ENCODE measurements at regions not wholly inside any gene's neighbourhood (a gene's known extent, or its start where the extent isn't known, plus 50 kb on each side); places are given as distances from the start of the nearest gene placed in this dataset.

DNA sequence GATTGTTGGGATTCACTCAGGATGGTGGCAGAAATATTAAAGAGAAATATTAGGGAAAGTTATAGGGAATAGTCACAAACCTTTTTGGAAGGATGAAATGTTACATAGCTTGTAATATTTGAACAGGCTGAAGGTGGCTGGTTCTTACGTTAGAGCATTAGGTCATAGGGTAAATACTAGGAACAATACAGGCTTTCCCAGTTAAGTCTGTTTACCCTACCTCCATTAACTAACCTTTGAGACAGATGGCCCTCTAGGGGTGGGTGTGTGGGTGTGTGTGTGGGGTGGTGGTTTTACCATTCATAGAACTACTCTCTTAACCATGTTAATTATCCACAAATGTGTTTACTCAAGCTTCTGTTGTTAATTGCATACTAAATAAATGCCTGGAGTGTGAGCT lies 94.3 kb upstream of the STK32A start:
- TF ChIP-seq, protein P1, sequence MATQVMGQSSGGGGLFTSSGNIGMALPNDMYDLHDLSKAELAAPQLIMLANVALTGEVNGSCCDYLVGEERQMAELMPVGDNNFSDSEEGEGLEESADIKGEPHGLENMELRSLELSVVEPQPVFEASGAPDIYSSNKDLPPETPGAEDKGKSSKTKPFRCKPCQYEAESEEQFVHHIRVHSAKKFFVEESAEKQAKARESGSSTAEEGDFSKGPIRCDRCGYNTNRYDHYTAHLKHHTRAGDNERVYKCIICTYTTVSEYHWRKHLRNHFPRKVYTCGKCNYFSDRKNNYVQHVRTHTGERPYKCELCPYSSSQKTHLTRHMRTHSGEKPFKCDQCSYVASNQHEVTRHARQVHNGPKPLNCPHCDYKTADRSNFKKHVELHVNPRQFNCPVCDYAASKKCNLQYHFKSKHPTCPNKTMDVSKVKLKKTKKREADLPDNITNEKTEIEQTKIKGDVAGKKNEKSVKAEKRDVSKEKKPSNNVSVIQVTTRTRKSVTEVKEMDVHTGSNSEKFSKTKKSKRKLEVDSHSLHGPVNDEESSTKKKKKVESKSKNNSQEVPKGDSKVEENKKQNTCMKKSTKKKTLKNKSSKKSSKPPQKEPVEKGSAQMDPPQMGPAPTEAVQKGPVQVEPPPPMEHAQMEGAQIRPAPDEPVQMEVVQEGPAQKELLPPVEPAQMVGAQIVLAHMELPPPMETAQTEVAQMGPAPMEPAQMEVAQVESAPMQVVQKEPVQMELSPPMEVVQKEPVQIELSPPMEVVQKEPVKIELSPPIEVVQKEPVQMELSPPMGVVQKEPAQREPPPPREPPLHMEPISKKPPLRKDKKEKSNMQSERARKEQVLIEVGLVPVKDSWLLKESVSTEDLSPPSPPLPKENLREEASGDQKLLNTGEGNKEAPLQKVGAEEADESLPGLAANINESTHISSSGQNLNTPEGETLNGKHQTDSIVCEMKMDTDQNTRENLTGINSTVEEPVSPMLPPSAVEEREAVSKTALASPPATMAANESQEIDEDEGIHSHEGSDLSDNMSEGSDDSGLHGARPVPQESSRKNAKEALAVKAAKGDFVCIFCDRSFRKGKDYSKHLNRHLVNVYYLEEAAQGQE (IDR thresholded peaks at IDR 0.05; ENCODE audit: low read depth): no peak
- no peak for TF ChIP-seq EGR1 (IDR thresholded peaks at IDR 0.05)
- TF ChIP-seq CREB1 (IDR thresholded peaks at IDR 0.05; ENCODE audit: low read depth): no peak
- TF ChIP-seq RAD21 (IDR thresholded peaks at IDR 0.05; ENCODE audit: low read depth): no peak
- no peak for TF ChIP-seq CEBPB (IDR thresholded peaks at IDR 0.05)
- TF ChIP-seq TCF12 (IDR thresholded peaks at IDR 0.05; ENCODE audit: low read depth): no peak
- no peak for TF ChIP-seq YY1 (IDR thresholded peaks at IDR 0.05; ENCODE audit: low read depth)
- TF ChIP-seq, protein P2, sequence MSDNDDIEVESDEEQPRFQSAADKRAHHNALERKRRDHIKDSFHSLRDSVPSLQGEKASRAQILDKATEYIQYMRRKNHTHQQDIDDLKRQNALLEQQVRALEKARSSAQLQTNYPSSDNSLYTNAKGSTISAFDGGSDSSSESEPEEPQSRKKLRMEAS (IDR thresholded peaks at IDR 0.05): no peak
- TF ChIP-seq ZBTB7A (IDR thresholded peaks at IDR 0.05; ENCODE audit: low read depth): no peak
- TF ChIP-seq NFIC (IDR thresholded peaks at IDR 0.05): no peak

All from Ishikawa (cell line).